H1 (cell line): ENCODE measurements at regions not wholly inside any gene's neighbourhood (a gene's known extent, or its start where the extent isn't known, plus 50 kb on each side); places are given as distances from the start of the nearest gene placed in this dataset.

Experiments
- BCL11A ChIP-seq, 2 experiments: IDR thresholded peaks; one replicate each; pipeline ENCODE4 v1.6.1; 2011; ENCODE audit warnings: low read depth in 2 of 2, low read length in 2 of 2, mild to moderate bottlenecking in 2 of 2
- CEBPB ChIP-seq: IDR thresholded peaks from 2 replicates; pipeline ENCODE4 v1.6.1; 2012; ENCODE audit warnings: low read depth, low read length
- CTCF ChIP-seq, 3 experiments: IDR thresholded peaks; 1 replicate in 2 of 3; 2 replicates in 1 of 3; pipeline versions ENCODE4 v1.5.1 to v1.6.1; 2011; ENCODE audit warnings: low read length in 3 of 3, mild to moderate bottlenecking in 3 of 3, inconsistent platforms in 2 of 3, low read depth in 1 of 3, moderate library complexity in 1 of 3; ENCODE audit not compliant: insufficient read depth in 1 of 3; ENCODE audit errors: control extremely low read depth in 1 of 3
- EP300 ChIP-seq, 2 experiments: IDR thresholded peaks; 1 replicate in 1 of 2; 2 replicates in 1 of 2; pipeline ENCODE4 v1.6.1; 2011 to 2012; ENCODE audit warnings: low read depth in 2 of 2, low read length in 2 of 2, mild to moderate bottlenecking in 2 of 2, borderline replicate concordance in 1 of 2, inconsistent platforms in 1 of 2, moderate library complexity in 1 of 2
- EZH2 ChIP-seq: fragments of 200-600 bp; sonication (generic); IDR thresholded peaks from 2 replicates; pipeline ENCODE4 v1.7.1; 2012; ENCODE audit warnings: low read depth, mild to moderate bottlenecking, moderate library complexity, low read length, inconsistent platforms; ENCODE audit not compliant: severe bottlenecking
- JUND ChIP-seq: IDR thresholded peaks from 2 replicates; pipeline ENCODE4 v1.6.1; 2011; ENCODE audit warnings: mild to moderate bottlenecking, improper control_type of control experiment, low read length
- POLR2A ChIP-seq, 2 experiments: IDR thresholded peaks; 1 replicate in 1 of 2; 2 replicates in 1 of 2; pipeline ENCODE4 v1.6.1; 2011; ENCODE audit warnings: low read depth in 2 of 2, low read length in 2 of 2, mild to moderate bottlenecking in 2 of 2; ENCODE audit errors: control extremely low read depth in 1 of 2
- USF2 ChIP-seq: IDR thresholded peaks from 2 replicates; pipeline ENCODE4 v1.6.1; 2011; ENCODE audit warnings: low read length, improper control_type of control experiment
- YY1 ChIP-seq: IDR thresholded peaks from 2 replicates; pipeline ENCODE4 v1.6.1; 2011; ENCODE audit warnings: low read depth, mild to moderate bottlenecking, low read length
- TF ChIP-seq, protein P1 (sequence below): IDR thresholded peaks from 2 replicates; pipeline ENCODE4 v1.6.1; 2012; ENCODE audit warnings: inconsistent platforms

DNA sequence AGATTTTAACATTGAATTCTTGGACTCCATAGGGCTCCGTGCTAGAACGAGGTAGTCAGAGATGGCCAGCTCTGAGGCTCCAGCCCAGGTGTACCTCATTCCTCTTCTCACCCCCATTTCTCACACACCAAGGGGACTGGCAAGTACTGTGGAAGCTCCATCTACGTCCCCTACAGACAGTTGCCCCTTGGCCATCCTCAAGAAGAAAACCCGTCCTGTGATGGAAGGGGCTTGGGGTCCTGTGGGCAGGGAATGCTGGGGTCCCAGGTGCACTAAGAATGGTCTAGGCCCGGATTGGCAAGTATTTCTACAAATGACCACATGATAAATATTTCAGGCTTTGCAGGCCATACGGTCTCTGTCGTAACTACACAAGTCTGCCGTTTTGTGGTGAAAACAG lies 110.3 kb downstream of the PDCL3 start:
- TF ChIP-seq CEBPB = no peak
- no peak for TF ChIP-seq USF2
- TF ChIP-seq CTCF (IDR thresholded peaks at IDR 0.05; ENCODE audit: control extremely low read depth in 1 of 3, insufficient read depth in 1 of 3, low read depth in 1 of 3, low read length in 3 of 3) = no peak
- TF ChIP-seq POLR2A (IDR thresholded peaks at IDR 0.05; ENCODE audit: control extremely low read depth in 1 of 2, low read depth in 2 of 2, low read length in 2 of 2) = no peak
- no peak for TF ChIP-seq EZH2
- TF ChIP-seq BCL11A (IDR thresholded peaks at IDR 0.05; ENCODE audit: low read depth in 2 of 2, low read length in 2 of 2) = no peak
- TF ChIP-seq YY1 = no peak
- TF ChIP-seq, protein P1, sequence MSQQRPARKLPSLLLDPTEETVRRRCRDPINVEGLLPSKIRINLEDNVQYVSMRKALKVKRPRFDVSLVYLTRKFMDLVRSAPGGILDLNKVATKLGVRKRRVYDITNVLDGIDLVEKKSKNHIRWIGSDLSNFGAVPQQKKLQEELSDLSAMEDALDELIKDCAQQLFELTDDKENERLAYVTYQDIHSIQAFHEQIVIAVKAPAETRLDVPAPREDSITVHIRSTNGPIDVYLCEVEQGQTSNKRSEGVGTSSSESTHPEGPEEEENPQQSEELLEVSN = no peak
- TF ChIP-seq EP300 (IDR thresholded peaks at IDR 0.05; ENCODE audit: borderline replicate concordance in 1 of 2, low read depth in 2 of 2, low read length in 2 of 2) = no peak
- TF ChIP-seq JUND = no peak
